ENCODE measurements at regions not wholly inside any gene's neighbourhood (a gene's known extent, or its start where the extent isn't known, plus 50 kb on each side); places are given as distances from the start of the nearest gene placed in this dataset.
"Not testable (repeated sequence)": the region's sequence is repeated elsewhere in the genome, so short reads cannot be mapped to it uniquely, and the experiment has no call there.

- H3K36me3 ChIP-seq (ENCODE audit: control insufficient read depth in 1 of 2, insufficient read depth in 2 of 2, low read length in 2 of 2); H3K27ac ChIP-seq (ENCODE audit: low read depth, low read length); H3K9ac ChIP-seq (ENCODE audit: low read depth in 1 of 2, low read length in 2 of 2); H3K4me3 ChIP-seq (ENCODE audit: low read depth in 1 of 2, low read length in 2 of 2); H3K9me3 ChIP-seq (ENCODE audit: control insufficient read depth in 1 of 2, low read length in 2 of 2); H3K4me1 ChIP-seq (ENCODE audit: control insufficient read depth in 1 of 2, insufficient read depth in 2 of 2, low read length in 2 of 2); H3K27me3 ChIP-seq (ENCODE audit: control insufficient read depth in 1 of 2, insufficient read depth in 2 of 2, low read length in 2 of 2): not testable (repeated sequence)
These were observed 578.9 kb upstream of the IL12A start for GRCh38 chr3:159409711-159410110.

DNA sequence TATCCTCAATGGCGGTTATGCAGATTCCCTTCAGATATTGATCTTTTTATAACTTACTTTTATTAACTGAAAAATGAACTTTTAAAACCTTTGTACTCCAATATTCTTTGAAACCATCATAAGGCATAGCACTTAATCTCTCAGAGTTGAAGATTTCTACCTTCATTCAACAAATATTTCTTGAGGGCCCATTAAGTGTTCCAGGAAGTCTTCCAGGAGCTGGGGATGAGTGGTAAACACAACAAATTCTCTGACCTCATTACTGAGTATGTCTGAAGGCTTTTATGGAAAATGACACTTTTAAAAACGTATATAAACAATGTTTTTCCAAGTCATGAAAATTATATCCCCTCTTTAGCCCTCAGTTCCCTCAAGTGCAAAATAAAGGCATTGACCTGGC is 575.3 kb upstream of the IL12A start:
- H3K36me3 ChIP-seq (ENCODE audit: control insufficient read depth in 1 of 2, insufficient read depth in 2 of 2, low read length in 2 of 2) = no peaks in the 10 kb centered on the region
- H3K4me3 ChIP-seq (ENCODE audit: low read depth in 1 of 2, low read length in 2 of 2) = no peak overlapping the region
- H3K27ac ChIP-seq (ENCODE audit: low read depth, low read length) = no peak overlapping the region
- peaks cover 0 to 9% of the 10 kb centered on the region in 2 donors for H3K9me3 ChIP-seq (ENCODE audit: control insufficient read depth in 1 of 2, low read length in 2 of 2)
- no peak overlapping the region for H3K9ac ChIP-seq (ENCODE audit: low read depth in 1 of 2, low read length in 2 of 2)
- no peaks in the 10 kb centered on the region for H3K4me1 ChIP-seq (ENCODE audit: control insufficient read depth in 1 of 2, insufficient read depth in 2 of 2, low read length in 2 of 2)
- H3K27me3 ChIP-seq (ENCODE audit: control insufficient read depth in 1 of 2, insufficient read depth in 2 of 2, low read length in 2 of 2) = no peaks in the 10 kb centered on the region

DNA sequence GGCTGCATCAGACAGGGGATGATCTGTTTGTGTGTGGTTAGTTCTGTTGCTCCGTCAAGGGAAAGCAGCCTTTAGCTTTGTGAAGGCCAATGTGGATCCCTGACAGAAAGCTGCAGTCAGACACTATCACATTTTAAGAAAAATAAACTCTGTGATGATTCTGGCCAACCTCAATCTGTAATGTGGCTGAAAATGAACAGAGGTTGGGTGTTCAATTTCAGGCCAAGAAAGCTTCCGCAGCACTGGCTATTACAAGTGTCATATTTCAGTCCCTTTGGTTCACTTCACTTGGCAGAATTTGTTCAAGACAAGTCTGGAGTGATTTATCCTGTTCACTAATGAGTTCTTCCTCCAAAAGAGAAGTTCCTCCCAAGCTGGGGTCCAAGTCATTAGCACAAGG is 571.8 kb upstream of the IL12A start:
- no peak overlapping the region for H3K9ac ChIP-seq (ENCODE audit: low read depth in 1 of 2, low read length in 2 of 2)
- no peaks in the 10 kb centered on the region for H3K9me3 ChIP-seq (ENCODE audit: control insufficient read depth in 1 of 2, low read length in 2 of 2)
- H3K4me3 ChIP-seq (ENCODE audit: low read depth in 1 of 2, low read length in 2 of 2) = no peak overlapping the region
- no peaks in the 10 kb centered on the region for H3K36me3 ChIP-seq (ENCODE audit: control insufficient read depth in 1 of 2, insufficient read depth in 2 of 2, low read length in 2 of 2)
- no peaks in the 10 kb centered on the region for H3K4me1 ChIP-seq (ENCODE audit: control insufficient read depth in 1 of 2, insufficient read depth in 2 of 2, low read length in 2 of 2)
- no peaks in the 10 kb centered on the region for H3K27me3 ChIP-seq (ENCODE audit: control insufficient read depth in 1 of 2, insufficient read depth in 2 of 2, low read length in 2 of 2)
- no peak overlapping the region for H3K27ac ChIP-seq (ENCODE audit: low read depth, low read length)

DNA sequence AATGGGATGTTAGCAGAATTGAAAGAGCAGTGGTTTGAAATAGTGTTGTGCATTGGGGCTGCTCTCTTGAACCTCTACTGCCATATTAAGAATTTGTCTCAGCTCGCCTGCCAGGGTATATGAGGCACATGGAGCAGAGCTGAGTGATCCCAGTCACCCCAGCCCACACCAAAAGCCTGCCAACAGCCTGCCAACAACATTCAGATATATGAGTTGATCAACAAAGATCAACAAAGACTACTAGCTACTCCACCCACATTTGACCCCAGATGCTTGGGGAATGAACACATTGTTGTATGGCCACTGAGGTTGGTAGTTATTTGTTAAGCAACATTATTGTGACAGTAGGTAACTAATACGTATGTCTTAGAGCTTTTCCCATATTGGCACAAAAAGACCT is 570.9 kb upstream of the IL12A start:
- Histone ChIP-seq H3K27ac (ENCODE audit: low read depth, low read length) (no peak overlapping the region), H3K4me3 (ENCODE audit: low read depth in 1 of 2, low read length in 2 of 2) (no peak overlapping the region), H3K9me3 (ENCODE audit: control insufficient read depth in 1 of 2, low read length in 2 of 2) (no peaks in the 10 kb centered on the region), H3K27me3 (ENCODE audit: control insufficient read depth in 1 of 2, insufficient read depth in 2 of 2, low read length in 2 of 2) (no peaks in the 10 kb centered on the region), H3K9ac (ENCODE audit: low read depth in 1 of 2, low read length in 2 of 2) (no peak overlapping the region), H3K4me1 (ENCODE audit: control insufficient read depth in 1 of 2, insufficient read depth in 2 of 2, low read length in 2 of 2) (no peaks in the 10 kb centered on the region), H3K36me3 (ENCODE audit: control insufficient read depth in 1 of 2, insufficient read depth in 2 of 2, low read length in 2 of 2) (no peaks in the 10 kb centered on the region)

DNA sequence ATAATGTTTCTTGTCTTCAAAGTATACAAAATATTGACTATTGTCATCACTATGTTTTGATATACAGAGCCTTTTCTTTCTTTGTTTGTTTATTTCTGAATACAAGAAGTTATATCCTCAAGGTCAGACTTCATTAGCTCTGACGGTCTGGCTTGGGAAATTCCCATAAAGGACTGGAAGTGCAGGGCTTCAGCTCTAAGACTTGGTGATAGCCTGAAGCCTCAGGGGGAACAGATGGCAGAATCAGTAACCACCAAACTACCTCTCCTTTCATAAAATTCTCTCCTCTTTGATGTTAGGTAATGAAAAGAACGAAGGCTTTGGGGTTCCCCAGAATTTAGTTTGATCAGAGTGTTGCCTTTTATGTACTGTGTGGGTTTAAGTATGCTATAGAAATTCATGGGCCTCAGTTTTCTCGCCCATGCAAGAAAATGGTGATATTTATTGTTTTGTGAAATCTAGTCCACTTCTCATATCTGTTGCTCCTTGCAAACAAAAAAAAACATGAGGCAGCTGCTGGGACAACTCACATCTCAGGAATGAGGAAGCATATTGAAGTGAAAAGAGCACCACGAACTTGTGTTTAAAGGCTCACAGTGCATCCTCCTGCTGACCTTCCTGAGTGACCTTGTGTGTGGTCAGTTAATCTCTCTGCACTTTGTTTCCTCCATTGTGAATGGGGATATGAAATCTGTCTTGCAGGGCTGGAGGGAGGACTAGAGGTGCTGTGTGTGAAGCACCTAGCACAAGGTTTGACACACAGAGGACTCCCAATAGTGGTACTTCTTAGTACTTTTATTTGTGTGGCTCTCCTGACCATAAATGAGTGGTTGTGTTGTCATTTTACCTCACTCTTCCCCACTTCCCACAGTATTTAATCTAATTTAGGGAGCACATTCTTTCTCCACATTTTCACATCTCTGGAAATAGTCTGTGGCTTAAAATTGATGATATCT is 569.8 kb upstream of the IL12A start:
- no peaks in the 10 kb centered on the region for H3K4me1 ChIP-seq (ENCODE audit: control insufficient read depth in 1 of 2, insufficient read depth in 2 of 2, low read length in 2 of 2)
- no peak overlapping the region for H3K4me3 ChIP-seq (ENCODE audit: low read depth in 1 of 2, low read length in 2 of 2)
- no peak overlapping the region for H3K9ac ChIP-seq (ENCODE audit: low read depth in 1 of 2, low read length in 2 of 2)
- no peak overlapping the region for H3K27ac ChIP-seq (ENCODE audit: low read depth, low read length)
- H3K9me3 ChIP-seq (ENCODE audit: control insufficient read depth in 1 of 2, low read length in 2 of 2) = no peaks in the 10 kb centered on the region
- H3K36me3 ChIP-seq (ENCODE audit: control insufficient read depth in 1 of 2, insufficient read depth in 2 of 2, low read length in 2 of 2) = no peaks in the 10 kb centered on the region
- no peaks in the 10 kb centered on the region for H3K27me3 ChIP-seq (ENCODE audit: control insufficient read depth in 1 of 2, insufficient read depth in 2 of 2, low read length in 2 of 2)

- Histone ChIP-seq H3K36me3 (ENCODE audit: control insufficient read depth in 1 of 2, insufficient read depth in 2 of 2, low read length in 2 of 2) (no peaks in the 10 kb centered on the region), H3K27ac (ENCODE audit: low read depth, low read length) (no peak overlapping the region), H3K4me3 (ENCODE audit: low read depth in 1 of 2, low read length in 2 of 2) (no peak overlapping the region), H3K9ac (ENCODE audit: low read depth in 1 of 2, low read length in 2 of 2) (no peak overlapping the region), H3K27me3 (ENCODE audit: control insufficient read depth in 1 of 2, insufficient read depth in 2 of 2, low read length in 2 of 2) (no peaks in the 10 kb centered on the region), H3K4me1 (ENCODE audit: control insufficient read depth in 1 of 2, insufficient read depth in 2 of 2, low read length in 2 of 2) (no peaks in the 10 kb centered on the region), H3K9me3 (ENCODE audit: control insufficient read depth in 1 of 2, low read length in 2 of 2) (no peaks in the 10 kb centered on the region)
These were observed 558.9 kb upstream of the IL12A start for GRCh38 chr3:159429702-159430101.

GRCh38 chr3:159432682-159433340 is 555.8 kb upstream of the IL12A start:
- no peaks in the 10 kb centered on the region for H3K4me1 ChIP-seq (ENCODE audit: control insufficient read depth in 1 of 2, insufficient read depth in 2 of 2, low read length in 2 of 2)
- no peaks in the 10 kb centered on the region for H3K9me3 ChIP-seq (ENCODE audit: control insufficient read depth in 1 of 2, low read length in 2 of 2)
- no peaks in the 10 kb centered on the region for H3K27me3 ChIP-seq (ENCODE audit: control insufficient read depth in 1 of 2, insufficient read depth in 2 of 2, low read length in 2 of 2)
- no peak overlapping the region for H3K9ac ChIP-seq (ENCODE audit: low read depth in 1 of 2, low read length in 2 of 2)
- no peaks in the 10 kb centered on the region for H3K36me3 ChIP-seq (ENCODE audit: control insufficient read depth in 1 of 2, insufficient read depth in 2 of 2, low read length in 2 of 2)
- H3K4me3 ChIP-seq (ENCODE audit: low read depth in 1 of 2, low read length in 2 of 2) = no peak overlapping the region
- H3K27ac ChIP-seq (ENCODE audit: low read depth, low read length) = no peak overlapping the region

GRCh38 chr3:159439346-159439745 is 549.3 kb upstream of the IL12A start:
- H3K4me3 ChIP-seq (ENCODE audit: low read depth in 1 of 2, low read length in 2 of 2) = no peak overlapping the region
- no peaks in the 10 kb centered on the region for H3K9me3 ChIP-seq (ENCODE audit: control insufficient read depth in 1 of 2, low read length in 2 of 2)
- H3K9ac ChIP-seq (ENCODE audit: low read depth in 1 of 2, low read length in 2 of 2) = no peak overlapping the region
- no peak overlapping the region for H3K27ac ChIP-seq (ENCODE audit: low read depth, low read length)
- H3K36me3 ChIP-seq (ENCODE audit: control insufficient read depth in 1 of 2, insufficient read depth in 2 of 2, low read length in 2 of 2) = no peaks in the 10 kb centered on the region
- H3K4me1 ChIP-seq (ENCODE audit: control insufficient read depth in 1 of 2, insufficient read depth in 2 of 2, low read length in 2 of 2) = no peaks in the 10 kb centered on the region
- no peaks in the 10 kb centered on the region for H3K27me3 ChIP-seq (ENCODE audit: control insufficient read depth in 1 of 2, insufficient read depth in 2 of 2, low read length in 2 of 2)

- no peak overlapping the region for H3K27ac ChIP-seq (ENCODE audit: low read depth, low read length)
- H3K36me3 ChIP-seq (ENCODE audit: control insufficient read depth in 1 of 2, insufficient read depth in 2 of 2, low read length in 2 of 2) = no peaks in the 10 kb centered on the region
- no peak overlapping the region for H3K4me3 ChIP-seq (ENCODE audit: low read depth in 1 of 2, low read length in 2 of 2)
- no peaks in the 10 kb centered on the region for H3K9me3 ChIP-seq (ENCODE audit: control insufficient read depth in 1 of 2, low read length in 2 of 2)
- no peak overlapping the region for H3K9ac ChIP-seq (ENCODE audit: low read depth in 1 of 2, low read length in 2 of 2)
- H3K27me3 ChIP-seq (ENCODE audit: control insufficient read depth in 1 of 2, insufficient read depth in 2 of 2, low read length in 2 of 2) = no peaks in the 10 kb centered on the region
- no peaks in the 10 kb centered on the region for H3K4me1 ChIP-seq (ENCODE audit: control insufficient read depth in 1 of 2, insufficient read depth in 2 of 2, low read length in 2 of 2)
These were observed 547.4 kb upstream of the IL12A start for GRCh38 chr3:159441279-159441678.

GRCh38 chr3:159443266-159443665 is 545.4 kb upstream of the IL12A start:
- Histone ChIP-seq H3K27me3 (ENCODE audit: control insufficient read depth in 1 of 2, insufficient read depth in 2 of 2, low read length in 2 of 2) (no peaks in the 10 kb centered on the region), H3K4me1 (ENCODE audit: control insufficient read depth in 1 of 2, insufficient read depth in 2 of 2, low read length in 2 of 2) (no peaks in the 10 kb centered on the region), H3K36me3 (ENCODE audit: control insufficient read depth in 1 of 2, insufficient read depth in 2 of 2, low read length in 2 of 2) (no peaks in the 10 kb centered on the region), H3K9me3 (ENCODE audit: control insufficient read depth in 1 of 2, low read length in 2 of 2) (no peaks in the 10 kb centered on the region), H3K4me3 (ENCODE audit: low read depth in 1 of 2, low read length in 2 of 2) (no peak overlapping the region), H3K27ac (ENCODE audit: low read depth, low read length) (no peak overlapping the region), H3K9ac (ENCODE audit: low read depth in 1 of 2, low read length in 2 of 2) (no peak overlapping the region)
